ENCODE measurements at regions not wholly inside any gene's neighbourhood (a gene's known extent, or its start where the extent isn't known, plus 50 kb on each side); places are given as distances from the start of the nearest gene placed in this dataset.

- BruUV-seq (replicated peaks) = no TSS peak
- no peak for DNase-seq (ENCODE audit: low spot score)
- H3K9me3 ChIP-seq (ENCODE audit: low read depth, low read length, poor library complexity, severe bottlenecking) = no peaks in the 10 kb centered on the region
- no peaks in the 10 kb centered on the region for H3K36me3 ChIP-seq (ENCODE audit: insufficient read depth, low read length, poor library complexity, severe bottlenecking)
- peaks cover 55% of the 10 kb centered on the region for H3K27me3 ChIP-seq (replicated peaks; ENCODE audit: insufficient read depth, low read depth, low read length, poor library complexity)
- intact Hi-C loops (cut with micrococcal nuclease; ENCODE audit: unreplicated experiment) = no loop called here
- ChIA-PET CTCF (no interaction called here), POLR2A (ENCODE audit: low non-redundant PET) (no interaction called here)
- H3K4me3 ChIP-seq (ENCODE audit: low read depth, low read length, poor library complexity, severe bottlenecking) = no peak overlapping the region
- TF ChIP-seq EZH2 (IDR thresholded peaks at IDR 0.05; ENCODE audit: borderline replicate concordance, low read depth, low read length, poor library complexity, severe bottlenecking) (no peak), CTCF (conservative IDR thresholded peaks at IDR 0.05; ENCODE audit: low read depth, low read length) (no peak)
- H3K4me1 ChIP-seq (ENCODE audit: insufficient read depth, low read length, poor library complexity, severe bottlenecking) = no peaks in the 10 kb centered on the region
- H3K27ac ChIP-seq (ENCODE audit: low read depth, low read length, poor library complexity, severe bottlenecking) = no peak overlapping the region
Measured at GRCh38 chr7:156460858-156461627, 179.5 kb upstream of the RNF32 start.

- no peak for DNase-seq (ENCODE audit: low spot score)
- no TSS peak for BruUV-seq (replicated peaks)
- ChIA-PET POLR2A (ENCODE audit: low non-redundant PET) (no interaction called here), CTCF (no interaction called here)
- Histone ChIP-seq H3K9me3 (ENCODE audit: low read depth, low read length, poor library complexity, severe bottlenecking) (no peaks in the 10 kb centered on the region), H3K36me3 (ENCODE audit: insufficient read depth, low read length, poor library complexity, severe bottlenecking) (no peaks in the 10 kb centered on the region), H3K4me3 (ENCODE audit: low read depth, low read length, poor library complexity, severe bottlenecking) (no peak overlapping the region), H3K4me1 (ENCODE audit: insufficient read depth, low read length, poor library complexity, severe bottlenecking) (no peaks in the 10 kb centered on the region), H3K27ac (ENCODE audit: low read depth, low read length, poor library complexity, severe bottlenecking) (no peak overlapping the region), H3K27me3 (replicated peaks; ENCODE audit: insufficient read depth, low read depth, low read length, poor library complexity) (peaks cover 54% of the 10 kb centered on the region)
- intact Hi-C loops (cut with micrococcal nuclease; ENCODE audit: unreplicated experiment) = no loop called here
- TF ChIP-seq EZH2 (IDR thresholded peaks at IDR 0.05; ENCODE audit: borderline replicate concordance, low read depth, low read length, poor library complexity, severe bottlenecking) (no peak), CTCF (conservative IDR thresholded peaks at IDR 0.05; ENCODE audit: low read depth, low read length) (no peak)
Measured at GRCh38 chr7:156459582-156459981, 181.0 kb upstream of the RNF32 start.

GRCh38 chr7:156459067-156459466, 181.5 kb upstream of the RNF32 start:
- Histone ChIP-seq H3K4me3 (ENCODE audit: low read depth, low read length, poor library complexity, severe bottlenecking) (no peak overlapping the region), H3K27ac (ENCODE audit: low read depth, low read length, poor library complexity, severe bottlenecking) (no peak overlapping the region), H3K36me3 (ENCODE audit: insufficient read depth, low read length, poor library complexity, severe bottlenecking) (no peaks in the 10 kb centered on the region), H3K4me1 (ENCODE audit: insufficient read depth, low read length, poor library complexity, severe bottlenecking) (no peaks in the 10 kb centered on the region), H3K9me3 (ENCODE audit: low read depth, low read length, poor library complexity, severe bottlenecking) (no peaks in the 10 kb centered on the region), H3K27me3 (replicated peaks; ENCODE audit: insufficient read depth, low read depth, low read length, poor library complexity) (peaks cover 56% of the 10 kb centered on the region)
- CTCF ChIA-PET = no interaction called here
- no TSS peak for BruUV-seq (replicated peaks)
- DNase-seq (ENCODE audit: low spot score) = no peak
- intact Hi-C loops (cut with micrococcal nuclease; ENCODE audit: unreplicated experiment) = no loop called here
- POLR2A ChIA-PET (ENCODE audit: low non-redundant PET) = no interaction called here
- TF ChIP-seq CTCF (conservative IDR thresholded peaks at IDR 0.05; ENCODE audit: low read depth, low read length) = no peak
- no peak for TF ChIP-seq EZH2 (IDR thresholded peaks at IDR 0.05; ENCODE audit: borderline replicate concordance, low read depth, low read length, poor library complexity, severe bottlenecking)
